ENCODE measurements at regions not wholly inside any gene's neighbourhood (a gene's known extent, or its start where the extent isn't known, plus 50 kb on each side); places are given as distances from the start of the nearest gene placed in this dataset.

DNA sequence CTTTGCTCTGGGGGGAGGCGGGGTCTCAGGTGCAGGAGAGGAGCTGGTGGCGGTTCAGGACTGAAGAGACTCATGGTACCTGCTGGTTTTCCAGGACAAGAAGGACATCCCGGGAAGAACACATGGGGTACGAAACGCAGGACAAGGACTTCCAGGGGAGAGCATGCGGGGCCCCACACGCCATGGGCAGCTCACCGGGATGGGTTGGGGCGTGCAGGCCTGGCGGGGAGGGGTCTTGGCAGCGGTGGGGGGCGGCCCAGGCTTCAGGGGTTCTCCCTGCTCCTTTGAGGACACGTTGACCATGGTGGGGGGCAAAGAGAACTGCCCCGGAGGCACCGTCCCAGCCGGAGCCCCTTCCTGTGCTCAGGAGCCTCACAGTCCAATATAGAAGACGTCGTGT is 673.2 kb downstream of the BRD1 start:
- H3K36me3 ChIP-seq = no peaks in the 10 kb centered on the region
- H3K27me3 ChIP-seq = peaks cover 0 to 61% of the 10 kb centered on the region in 2 donors
- H3K4me1 ChIP-seq = no peaks in the 10 kb centered on the region
- no peak for ATAC-seq
- DNase-seq = no peak
- no peaks in the 10 kb centered on the region for H3K9me3 ChIP-seq
- H3K27ac ChIP-seq = no peak overlapping the region
- intact Hi-C loops (cut with DNase I) = no loop called here
- TF ChIP-seq, protein P1, sequence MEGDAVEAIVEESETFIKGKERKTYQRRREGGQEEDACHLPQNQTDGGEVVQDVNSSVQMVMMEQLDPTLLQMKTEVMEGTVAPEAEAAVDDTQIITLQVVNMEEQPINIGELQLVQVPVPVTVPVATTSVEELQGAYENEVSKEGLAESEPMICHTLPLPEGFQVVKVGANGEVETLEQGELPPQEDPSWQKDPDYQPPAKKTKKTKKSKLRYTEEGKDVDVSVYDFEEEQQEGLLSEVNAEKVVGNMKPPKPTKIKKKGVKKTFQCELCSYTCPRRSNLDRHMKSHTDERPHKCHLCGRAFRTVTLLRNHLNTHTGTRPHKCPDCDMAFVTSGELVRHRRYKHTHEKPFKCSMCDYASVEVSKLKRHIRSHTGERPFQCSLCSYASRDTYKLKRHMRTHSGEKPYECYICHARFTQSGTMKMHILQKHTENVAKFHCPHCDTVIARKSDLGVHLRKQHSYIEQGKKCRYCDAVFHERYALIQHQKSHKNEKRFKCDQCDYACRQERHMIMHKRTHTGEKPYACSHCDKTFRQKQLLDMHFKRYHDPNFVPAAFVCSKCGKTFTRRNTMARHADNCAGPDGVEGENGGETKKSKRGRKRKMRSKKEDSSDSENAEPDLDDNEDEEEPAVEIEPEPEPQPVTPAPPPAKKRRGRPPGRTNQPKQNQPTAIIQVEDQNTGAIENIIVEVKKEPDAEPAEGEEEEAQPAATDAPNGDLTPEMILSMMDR (IDR thresholded peaks at IDR 0.05) = no peak
- no peak overlapping the region for H3K4me3 ChIP-seq

DNA sequence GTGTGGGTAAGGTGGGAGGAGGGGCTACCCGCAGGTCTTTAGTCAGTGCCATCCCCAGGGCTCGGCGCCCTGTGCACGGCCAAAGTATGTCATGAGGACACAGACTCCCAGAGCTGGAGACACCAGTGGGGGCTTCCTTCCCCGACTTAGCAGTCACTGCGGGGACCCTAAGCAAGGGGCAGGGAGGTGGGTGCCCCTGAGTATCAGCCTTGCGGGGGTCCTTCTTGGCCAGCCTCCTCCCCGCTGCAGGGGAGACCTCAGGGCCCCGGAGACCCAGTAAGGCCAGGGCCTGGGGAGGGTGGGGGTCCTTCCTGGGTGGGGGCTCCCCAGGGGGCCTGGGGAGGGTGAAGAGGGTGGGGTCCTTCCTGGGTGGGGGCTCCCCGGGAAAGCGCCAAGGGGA is 673.8 kb downstream of the BRD1 start:
- ATAC-seq = no peak
- intact Hi-C loops (cut with DNase I) = no loop called here
- TF ChIP-seq, protein P1 (IDR thresholded peaks at IDR 0.05) = no peak

DNA sequence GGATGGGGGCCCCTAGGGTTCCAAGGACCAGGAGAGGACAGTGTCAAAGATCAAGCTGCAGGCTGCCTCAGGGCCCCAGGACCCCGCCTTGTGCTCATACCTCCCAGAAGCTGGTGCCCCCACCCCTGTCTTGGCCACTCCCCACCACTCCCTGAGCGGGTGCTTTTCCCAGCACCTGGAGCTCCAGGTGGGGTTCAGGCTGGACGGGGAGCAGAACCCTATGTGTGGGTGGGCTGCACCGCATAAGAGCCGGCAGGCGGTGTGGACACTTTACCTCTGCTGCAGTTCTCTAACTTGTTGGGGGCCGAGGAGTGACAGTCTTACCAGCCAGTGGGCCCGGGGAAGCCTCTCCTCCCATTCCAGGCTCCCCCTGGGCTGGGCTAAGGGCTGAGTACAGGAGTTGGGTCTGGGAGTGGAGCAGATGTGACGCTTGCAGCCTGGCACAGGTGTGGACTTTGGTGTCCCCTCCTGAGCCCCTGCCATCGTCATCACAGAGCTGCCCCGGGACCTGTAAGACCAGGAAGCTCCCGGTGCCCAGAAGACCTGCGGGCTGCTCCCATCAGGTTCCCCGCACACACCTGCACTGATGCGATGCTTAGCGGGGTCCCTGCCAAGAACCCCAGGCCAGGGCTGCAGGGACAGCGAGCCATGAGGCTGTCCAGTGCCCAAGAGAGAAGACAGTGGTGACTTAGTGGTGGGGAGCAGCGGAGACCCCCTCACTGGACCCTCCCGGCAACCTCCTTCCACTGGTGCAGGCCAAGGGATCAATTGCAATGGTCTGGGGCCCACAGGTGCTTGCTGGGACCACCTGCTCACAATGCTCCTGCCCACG is 674.5 kb downstream of the BRD1 start:
- H3K27ac ChIP-seq = no peak overlapping the region
- DNase-seq = no peak
- H3K27me3 ChIP-seq = peaks cover 0 to 51% of the 10 kb centered on the region in 2 donors
- H3K36me3 ChIP-seq = no peaks in the 10 kb centered on the region
- intact Hi-C loops (cut with DNase I) = no loop called here
- no peaks in the 10 kb centered on the region for H3K9me3 ChIP-seq
- no peaks in the 10 kb centered on the region for H3K4me1 ChIP-seq
- ATAC-seq = no peak
- no peak overlapping the region for H3K4me3 ChIP-seq
- TF ChIP-seq, protein P1 (IDR thresholded peaks at IDR 0.05) = no peak

More for the DNA sequence above, 673.8 kb downstream of the BRD1 start:
- H3K9me3 ChIP-seq = no peaks in the 10 kb centered on the region
- H3K4me1 ChIP-seq = no peaks in the 10 kb centered on the region
- H3K4me3 ChIP-seq = no peak overlapping the region
- H3K27ac ChIP-seq = no peak overlapping the region
- peaks cover 0 to 56% of the 10 kb centered on the region in 2 donors for H3K27me3 ChIP-seq
- H3K36me3 ChIP-seq = no peaks in the 10 kb centered on the region
- DNase-seq = no peak

DNA sequence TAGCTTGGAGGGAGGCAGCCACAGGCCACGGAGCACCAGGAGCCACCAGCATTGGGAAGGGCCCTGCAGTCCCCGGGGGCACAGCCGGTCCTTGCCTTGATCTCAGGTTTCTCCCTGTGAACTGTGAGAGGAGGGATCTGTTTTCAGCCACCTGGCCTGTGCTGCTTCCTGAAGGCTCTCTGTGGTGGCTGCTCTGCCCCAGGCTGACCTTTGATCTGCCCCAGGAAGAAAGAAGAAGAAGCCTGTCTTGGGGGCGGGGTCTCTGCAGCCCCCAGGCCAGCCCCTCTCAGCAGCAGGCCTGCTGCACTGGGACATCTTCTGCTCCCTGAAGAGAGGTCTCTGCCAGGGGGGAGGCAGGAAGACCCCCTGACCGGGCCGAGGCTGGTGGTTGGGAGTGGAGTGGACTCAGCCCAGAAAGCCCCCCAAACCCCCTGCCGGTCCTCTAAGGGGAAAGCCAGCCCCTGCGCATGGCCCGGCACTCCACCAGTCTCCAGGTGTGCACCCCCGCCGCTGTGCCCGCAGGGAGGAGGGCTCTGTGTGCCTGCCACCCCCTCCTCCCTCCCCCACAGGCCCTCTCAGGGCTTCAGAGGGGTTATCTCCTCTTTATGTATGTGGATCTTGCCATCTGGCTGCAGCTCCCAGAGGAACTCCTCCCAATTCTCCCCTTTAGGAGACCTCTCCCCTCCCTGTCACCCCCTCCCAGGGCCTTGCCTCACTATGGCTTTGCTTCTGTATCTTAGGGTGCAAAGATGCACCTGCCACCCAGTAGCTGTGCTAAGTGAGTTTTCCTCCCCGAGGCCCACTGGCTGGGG is 675.3 kb downstream of the BRD1 start:
- intact Hi-C loops (cut with DNase I) = no loop called here
- ATAC-seq = no peak
- no peak overlapping the region for H3K4me3 ChIP-seq
- no peaks in the 10 kb centered on the region for H3K9me3 ChIP-seq
- DNase-seq = no peak
- peaks cover 0 to 52% of the 10 kb centered on the region in 2 donors for H3K27me3 ChIP-seq
- no peaks in the 10 kb centered on the region for H3K4me1 ChIP-seq
- no peak overlapping the region for H3K27ac ChIP-seq
- no peaks in the 10 kb centered on the region for H3K36me3 ChIP-seq
- TF ChIP-seq, protein P1 (IDR thresholded peaks at IDR 0.05) = no peak

Data from left lung (tissue), 4 donors.